ENCODE measurements at regions not wholly inside any gene's neighbourhood (a gene's known extent, or its start where the extent isn't known, plus 50 kb on each side); places are given as distances from the start of the nearest gene placed in this dataset.
A peak's percentile ranks its signal among the peaks of the same experiment; 100 is the strongest.

- Histone ChIP-seq H2BK20ac (ENCODE audit: low read depth, low read length) (no peak overlapping the region), H3K18ac (ENCODE audit: low read depth, low read length) (no peak overlapping the region), H2BK15ac (ENCODE audit: low read depth, low read length) (no peak overlapping the region), H2AK5ac (ENCODE audit: low read depth, low read length) (peak overlapping the region; percentile 48), H2AFZ (replicated peaks; ENCODE audit: low read length, poor library complexity) (peak overlapping the region; percentile 71), H3K56ac (ENCODE audit: extremely low read depth, insufficient read depth, low read length) (no peak overlapping the region), H3K27ac (ENCODE audit: insufficient read depth, low read length) (no peak overlapping the region), H3K36me3 (ENCODE audit: control insufficient read depth, insufficient read depth, low read length) (no peaks in the 10 kb centered on the region), H2BK120ac (ENCODE audit: low read depth, low read length) (peak overlapping the region; percentile 54; the same call in 1 of the 2 replicates), H3K4me3 (ENCODE audit: insufficient read depth, low read depth, low read length) (no peak overlapping the region), H3K79me1 (ENCODE audit: low read depth in 1 of 2, low read length in 2 of 2) (no peaks in the 10 kb centered on the region), H3K9me1 (ENCODE audit: insufficient read depth, low read length) (peaks cover 3% of the 10 kb centered on the region; the same call in 1 of the 2 replicates), H3K23ac (ENCODE audit: low read depth, low read length) (no peak overlapping the region), H3K9me3 (ENCODE audit: control insufficient read depth, insufficient read depth, low read length) (no peaks in the 10 kb centered on the region), H3K27me3 (ENCODE audit: control insufficient read depth, insufficient read depth, low read length) (no peaks in the 10 kb centered on the region; the same call in 1 of the 2 replicates), H3K4ac (ENCODE audit: low read depth, low read length) (0 out of 2 replicates have a peak overlapping the region, but pooled peaks have one; percentile 28), H2AK9ac (replicated peaks; ENCODE audit: low read depth, low read length, poor library complexity) (peak overlapping the region; percentile 5), H4K20me1 (ENCODE audit: insufficient read depth, low read length) (no peaks in the 10 kb centered on the region), H3K4me1 (ENCODE audit: control insufficient read depth, insufficient read depth, low read length) (peaks cover 10% of the 10 kb centered on the region), H4K5ac (ENCODE audit: low read depth, low read length) (no peak overlapping the region), H2BK5ac (ENCODE audit: low read depth, low read length, poor library complexity, severe bottlenecking) (no peak overlapping the region), H3K9ac (ENCODE audit: low read depth, low read length) (no peak overlapping the region), H3K4me2 (ENCODE audit: low read depth, low read length) (no peak overlapping the region), H4K91ac (ENCODE audit: insufficient read depth, low read depth, low read length) (no peak overlapping the region), H3K14ac (replicated peaks; ENCODE audit: low read depth, low read length) (no peak overlapping the region), H4K8ac (ENCODE audit: low read depth in 2 of 2, low read length in 2 of 2) (peak overlapping the region in 1 of 2 experiments; percentile 26; a peak in 1 of 4 replicates)
- dilution Hi-C loops (cut with HindIII; ENCODE audit: low sequenced_read_pairs, unreplicated experiment), result no loop called here
- WGBS, 2 experiments (ENCODE audit: extremely low coverage in 2 of 2, insufficient read length in 1 of 2), result 64% methylated on average over 5 of the region's 9 CpGs; no CpG with 5 or more reads in 1 of the 2 experiments
- in situ Hi-C loops (cut with MboI; ENCODE audit: low sequenced_read_pairs), result loop anchor here (25.0 kb wide), 1 partner anchor 608 kb away; no protein-coding TSS in a partner anchor
- no TSS peak for BruUV-seq (replicated peaks)
- intact Hi-C loops (cut with micrococcal nuclease), result loop anchor here (10.0 kb wide), 2 partner anchors 186 to 246 kb away; no protein-coding TSS in a partner anchor
- CTCF ChIA-PET, result interaction anchor here (0.6 to 1.0 kb wide), 2 partner anchors 13 to 657 kb away, joined by 3 to 5 read pairs; no protein-coding TSS in a partner anchor
- POLR2A ChIA-PET (ENCODE audit: unreplicated experiment), result no interaction called here
- peak; percentile 63 for DNase-seq
- peak; percentile 90 for ATAC-seq (ENCODE audit: low read depth)
- TF ChIP-seq MXI1 (IDR thresholded peaks at IDR 0.05; ENCODE audit: borderline replicate concordance, low read depth, low read length), result 0 out of 2 replicates have a peak, but pooled peaks have one; percentile 11
- no peak for TF ChIP-seq MAZ (IDR thresholded peaks at IDR 0.05; ENCODE audit: borderline replicate concordance, low read depth, low read length)
- no peak for TF ChIP-seq NFE2L2 (IDR thresholded peaks at IDR 0.05; ENCODE audit: low read depth, low read length)
- peak; percentile 80 for TF ChIP-seq RAD21 (IDR thresholded peaks at IDR 0.05; ENCODE audit: low read length)
- TF ChIP-seq USF2 (IDR thresholded peaks at IDR 0.05; ENCODE audit: low read depth, low read length), result peak; percentile 94
- TF ChIP-seq FOS (IDR thresholded peaks at IDR 0.05; ENCODE audit: low read depth, low read length), result peak; percentile 56; the same call in 1 of the 2 replicates
- no peak for TF ChIP-seq CEBPB (IDR thresholded peaks at IDR 0.05; ENCODE audit: low read depth, low read length)
- no peak for TF ChIP-seq CHD1 (IDR thresholded peaks at IDR 0.05; ENCODE audit: low read depth, low read length)
- TF ChIP-seq CTCF (conservative IDR thresholded peaks at IDR 0.05; ENCODE audit: low read depth, low read length), result peak; percentile 95
- no peak for TF ChIP-seq POLR2A (IDR thresholded peaks at IDR 0.05; ENCODE audit: low read depth, low read length)
- peak; percentile 72 for TF ChIP-seq SMC3 (IDR thresholded peaks at IDR 0.05; ENCODE audit: low read depth, low read length)
- TF ChIP-seq BHLHE40 (IDR thresholded peaks at IDR 0.05; ENCODE audit: low read depth, low read length), result no peak
- TF ChIP-seq MAFK (IDR thresholded peaks at IDR 0.05; ENCODE audit: low read depth, low read length), result no peak
- TF ChIP-seq RCOR1 (IDR thresholded peaks at IDR 0.05; ENCODE audit: insufficient replicate concordance, low read length), result no peak
- no peak for TF ChIP-seq RFX5 (IDR thresholded peaks at IDR 0.05; ENCODE audit: low read depth, low read length)
These were observed 122.7 kb downstream of the TWIST2 start for GRCh38 chr2:238970553-238971081.
